Kidney epithelial cell (primary cell): ENCODE measurements at regions not wholly inside any gene's neighbourhood (a gene's known extent, or its start where the extent isn't known, plus 50 kb on each side); places are given as distances from the start of the nearest gene placed in this dataset.

Experiments used
- DNase-seq: peaks from one replicate; pipeline ENCODE4 v3.0.0-alpha.2; 2010; ENCODE audit warnings: low read depth
- H3K27me3 ChIP-seq: 2 replicates; pipeline ENCODE4 v1.6.0; 2011; ENCODE audit warnings: low read length; ENCODE audit not compliant: control insufficient read depth, insufficient read depth
- H3K36me3 ChIP-seq: 2 replicates; pipeline ENCODE4 v1.5.1; 2011; ENCODE audit warnings: low read length; ENCODE audit not compliant: control insufficient read depth, insufficient read depth
- H3K4me3 ChIP-seq: 2 replicates; pipeline ENCODE4 v1.5.1; 2011; ENCODE audit warnings: low read depth, mild to moderate bottlenecking, control low read depth, low read length
- TF ChIP-seq, protein P1 (sequence below): IDR thresholded peaks from 2 replicates; pipeline ENCODE4 v1.5.1; 2011; ENCODE audit warnings: mild to moderate bottlenecking, moderate library complexity, low read length, control low read depth, inconsistent platforms; ENCODE audit not compliant: insufficient read depth, poor library complexity, severe bottlenecking

DNA sequence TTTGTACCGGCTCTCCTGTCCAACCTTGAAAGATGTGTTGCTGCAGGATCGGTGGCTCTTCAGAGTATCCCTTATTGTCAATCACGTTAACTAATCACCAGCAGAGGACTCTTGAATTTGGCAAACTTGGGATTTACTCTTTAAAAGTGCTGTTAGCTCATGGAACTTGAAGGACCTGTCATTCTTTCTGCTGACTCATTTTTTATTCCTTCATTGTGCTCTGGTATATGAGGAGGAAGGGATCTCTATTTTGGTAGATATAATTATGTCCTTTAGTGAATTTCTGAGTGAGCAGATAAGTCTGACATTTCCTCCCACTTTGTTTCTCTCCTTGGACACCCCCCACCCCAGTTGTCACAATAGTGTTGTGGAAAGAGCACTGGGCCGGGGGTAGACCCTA lies 175.1 kb upstream of the HDAC9 start:
- no peak for DNase-seq
- no peak overlapping the region for H3K4me3 ChIP-seq
- TF ChIP-seq, protein P1, sequence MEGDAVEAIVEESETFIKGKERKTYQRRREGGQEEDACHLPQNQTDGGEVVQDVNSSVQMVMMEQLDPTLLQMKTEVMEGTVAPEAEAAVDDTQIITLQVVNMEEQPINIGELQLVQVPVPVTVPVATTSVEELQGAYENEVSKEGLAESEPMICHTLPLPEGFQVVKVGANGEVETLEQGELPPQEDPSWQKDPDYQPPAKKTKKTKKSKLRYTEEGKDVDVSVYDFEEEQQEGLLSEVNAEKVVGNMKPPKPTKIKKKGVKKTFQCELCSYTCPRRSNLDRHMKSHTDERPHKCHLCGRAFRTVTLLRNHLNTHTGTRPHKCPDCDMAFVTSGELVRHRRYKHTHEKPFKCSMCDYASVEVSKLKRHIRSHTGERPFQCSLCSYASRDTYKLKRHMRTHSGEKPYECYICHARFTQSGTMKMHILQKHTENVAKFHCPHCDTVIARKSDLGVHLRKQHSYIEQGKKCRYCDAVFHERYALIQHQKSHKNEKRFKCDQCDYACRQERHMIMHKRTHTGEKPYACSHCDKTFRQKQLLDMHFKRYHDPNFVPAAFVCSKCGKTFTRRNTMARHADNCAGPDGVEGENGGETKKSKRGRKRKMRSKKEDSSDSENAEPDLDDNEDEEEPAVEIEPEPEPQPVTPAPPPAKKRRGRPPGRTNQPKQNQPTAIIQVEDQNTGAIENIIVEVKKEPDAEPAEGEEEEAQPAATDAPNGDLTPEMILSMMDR = no peak

DNA sequence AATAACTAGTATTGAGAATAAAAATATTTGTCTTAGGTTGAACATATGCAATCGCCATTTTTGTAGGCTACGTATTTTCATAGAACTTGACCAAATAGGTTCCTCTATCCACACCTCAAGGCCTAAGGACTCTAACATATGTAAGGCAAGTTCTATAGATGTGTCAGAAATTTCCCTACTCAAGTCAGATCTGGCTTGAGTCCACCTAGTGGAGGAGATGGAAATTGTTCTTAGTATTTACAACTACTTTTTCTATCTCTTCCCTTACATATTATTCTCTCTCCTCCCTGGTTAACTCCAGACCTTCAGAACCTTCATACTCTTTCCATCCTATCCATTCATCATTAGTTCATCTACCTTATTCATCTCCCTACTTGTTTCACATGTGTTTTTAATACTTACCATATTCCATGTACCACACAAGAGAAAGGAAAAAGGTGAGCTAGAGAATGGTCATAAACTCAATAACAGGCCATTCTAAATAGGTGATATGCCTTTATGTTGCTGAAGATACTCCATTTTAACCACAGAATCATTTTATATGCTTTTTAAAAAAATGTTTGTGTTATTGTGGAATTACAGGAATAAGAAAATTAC lies 174.5 kb upstream of the HDAC9 start:
- TF ChIP-seq, protein P1 = peak; percentile 51
- H3K4me3 ChIP-seq = no peak overlapping the region
- peak; percentile 1 for DNase-seq
- no peaks in the 10 kb centered on the region for H3K36me3 ChIP-seq
- no peaks in the 10 kb centered on the region for H3K27me3 ChIP-seq

More for the DNA sequence above, 175.1 kb upstream of the HDAC9 start:
- H3K27me3 ChIP-seq = no peaks in the 10 kb centered on the region
- no peaks in the 10 kb centered on the region for H3K36me3 ChIP-seq

DNA sequence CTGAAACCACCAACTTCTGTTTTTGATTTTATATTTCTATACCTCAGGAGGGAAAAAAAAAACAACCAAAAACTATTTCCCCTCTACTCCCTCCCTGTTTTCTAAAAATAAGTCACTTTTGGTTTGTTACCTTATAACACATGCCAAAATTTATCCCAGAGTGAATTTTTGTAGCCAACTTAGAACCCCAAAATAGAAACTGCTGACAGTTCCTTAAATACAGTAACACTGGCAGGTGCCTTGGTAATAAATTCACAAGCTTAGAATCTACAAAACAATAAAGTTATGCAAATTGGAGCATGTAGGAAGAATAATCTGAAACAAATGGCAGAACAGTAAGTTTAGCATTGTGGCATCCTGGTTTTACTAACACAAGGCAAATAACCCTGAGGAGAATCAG lies 165.0 kb upstream of the HDAC9 start:
- TF ChIP-seq, protein P1 = no peak
- DNase-seq = no peak
- Histone ChIP-seq H3K27me3 (no peaks in the 10 kb centered on the region), H3K36me3 (no peaks in the 10 kb centered on the region), H3K4me3 (no peak overlapping the region)

DNA sequence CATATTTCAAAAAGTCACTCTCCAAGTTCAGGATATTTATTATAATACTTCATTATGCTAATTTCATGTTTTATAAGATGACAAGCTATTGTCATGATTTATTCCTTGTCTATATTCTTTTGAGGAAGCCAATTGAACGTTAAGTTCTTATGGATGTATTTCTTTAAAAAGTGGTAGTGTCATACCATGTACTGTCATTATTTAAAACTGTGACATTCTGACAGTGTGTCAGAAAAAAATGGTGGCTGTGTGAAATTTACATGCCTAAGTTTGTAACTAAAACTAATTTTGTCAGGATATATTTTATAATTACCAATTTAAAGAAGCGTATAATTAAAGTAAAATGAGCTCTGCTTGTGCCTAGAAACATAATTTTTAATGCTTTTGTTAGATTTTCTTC lies 158.9 kb upstream of the HDAC9 start:
- H3K36me3 ChIP-seq = no peaks in the 10 kb centered on the region
- TF ChIP-seq, protein P1 = no peak
- no peak for DNase-seq
- no peak overlapping the region for H3K4me3 ChIP-seq
- no peaks in the 10 kb centered on the region for H3K27me3 ChIP-seq

DNA sequence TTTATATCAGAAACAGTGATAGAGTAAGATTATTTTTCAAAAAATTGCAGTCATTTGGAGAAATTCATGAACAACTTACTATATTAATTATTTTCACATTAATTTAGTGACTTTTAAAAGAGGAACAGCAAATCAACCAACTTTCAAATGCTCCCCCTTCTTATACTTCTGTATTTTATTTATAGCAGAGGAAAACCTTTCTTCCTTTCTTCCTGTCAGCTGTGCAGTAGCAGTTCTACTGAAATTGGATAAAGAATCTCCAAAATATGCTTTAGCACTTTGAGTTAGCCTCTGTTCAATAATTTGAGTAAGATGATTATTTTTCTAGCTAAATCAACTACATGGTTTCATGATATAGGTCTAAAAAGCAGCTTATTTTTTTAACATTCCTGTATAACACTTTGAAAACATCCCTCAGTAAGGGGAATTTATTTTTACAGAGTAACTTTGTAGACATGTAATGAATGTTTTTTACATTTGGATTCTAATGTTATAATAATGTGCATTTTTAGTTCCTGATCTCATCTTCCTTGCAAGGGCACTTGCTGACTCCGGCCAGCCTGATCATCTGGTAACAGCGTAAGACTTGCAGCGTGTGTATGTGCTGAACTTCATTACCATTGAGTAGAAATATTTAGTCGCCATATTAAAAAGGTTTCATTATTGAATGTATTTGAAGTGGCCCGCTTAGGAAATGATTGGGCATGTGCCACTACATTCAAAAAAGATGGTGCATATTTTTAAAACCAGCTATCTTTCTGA lies 158.3 kb upstream of the HDAC9 start:
- Histone ChIP-seq H3K36me3 (no peaks in the 10 kb centered on the region), H3K27me3 (no peaks in the 10 kb centered on the region), H3K4me3 (no peak overlapping the region)
- TF ChIP-seq, protein P1 = no peak
- DNase-seq = no peak

DNA sequence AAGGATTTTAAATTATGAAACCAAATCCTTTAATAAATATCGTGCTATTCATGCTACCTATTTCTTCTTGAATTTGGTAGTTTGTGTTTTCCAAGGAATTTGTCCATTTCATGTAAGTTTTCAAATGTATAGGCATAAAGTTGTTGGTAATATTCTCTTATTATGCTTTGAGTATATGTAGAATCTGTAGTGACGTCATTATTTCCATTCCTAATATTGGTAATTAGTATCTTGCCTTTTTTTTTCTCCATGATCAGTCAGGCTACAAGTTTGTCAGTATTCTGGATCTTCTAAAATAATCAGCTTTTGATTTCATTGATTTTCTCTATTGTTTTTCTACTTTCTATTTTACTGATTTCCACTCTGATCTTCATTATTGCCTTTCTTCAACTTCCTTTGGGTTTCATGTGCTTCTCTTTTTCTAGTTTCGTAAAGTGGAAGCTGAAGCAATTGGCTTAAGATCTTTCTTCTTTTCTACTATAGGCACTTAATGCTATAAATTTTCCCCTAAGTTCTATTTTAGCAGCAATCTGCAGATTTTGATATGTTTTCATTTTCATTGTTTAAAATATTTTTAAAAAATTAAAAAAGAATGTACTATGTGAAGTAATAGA lies 156.5 kb upstream of the HDAC9 start:
- TF ChIP-seq, protein P1 = no peak
- no peak for DNase-seq
- no peaks in the 10 kb centered on the region for H3K36me3 ChIP-seq
- H3K4me3 ChIP-seq = no peak overlapping the region
- no peaks in the 10 kb centered on the region for H3K27me3 ChIP-seq
